ENCODE measurements at regions not wholly inside any gene's neighbourhood (a gene's known extent, or its start where the extent isn't known, plus 50 kb on each side); places are given as distances from the start of the nearest gene placed in this dataset.
"Not testable (repeated sequence)": the region's sequence is repeated elsewhere in the genome, so short reads cannot be mapped to it uniquely, and the experiment has no call there.

- not testable (repeated sequence) for DNase-seq (ENCODE audit: low read depth in 1 of 2, low spot score in 1 of 2)
Observed at GRCh38 chr21:31417214-31417613, 73.2 kb upstream of the TIAM1 start.

GRCh38 chr21:31416465-31416864 is 72.4 kb upstream of the TIAM1 start:
- DNase-seq (ENCODE audit: low read depth in 1 of 2, low spot score in 1 of 2), result no peak

- DNase-seq (ENCODE audit: low read depth in 1 of 2, low spot score in 1 of 2), result no peak
Observed at GRCh38 chr21:31414263-31415000, 70.4 kb upstream of the TIAM1 start.

GRCh38 chr21:31413698-31414097 is 69.6 kb upstream of the TIAM1 start:
- DNase-seq (ENCODE audit: low read depth in 1 of 2, low spot score in 1 of 2), result no peak

- no peak for DNase-seq (ENCODE audit: low read depth in 1 of 2, low spot score in 1 of 2)
Observed at GRCh38 chr21:31410499-31411131, 66.6 kb upstream of the TIAM1 start.

GRCh38 chr21:31409831-31410487 is 65.9 kb upstream of the TIAM1 start:
- DNase-seq (ENCODE audit: low read depth in 1 of 2, low spot score in 1 of 2), result no peak

- no peak for DNase-seq (ENCODE audit: low read depth in 1 of 2, low spot score in 1 of 2)
Observed at GRCh38 chr21:31408301-31409088, 64.4 kb upstream of the TIAM1 start.

- no peak for DNase-seq (ENCODE audit: low read depth in 1 of 2, low spot score in 1 of 2)
Observed at GRCh38 chr21:31406510-31406909, 62.4 kb upstream of the TIAM1 start.

GRCh38 chr21:31405604-31406003 is 61.5 kb upstream of the TIAM1 start:
- DNase-seq (ENCODE audit: low read depth in 1 of 2, low spot score in 1 of 2), result no peak

- DNase-seq (ENCODE audit: low read depth in 1 of 2, low spot score in 1 of 2), result no peak
Observed at GRCh38 chr21:31403596-31404333, 59.7 kb upstream of the TIAM1 start.

- DNase-seq (ENCODE audit: low read depth in 1 of 2, low spot score in 1 of 2), result no peak
Observed at GRCh38 chr21:31399591-31399990, 55.5 kb upstream of the TIAM1 start.

GRCh38 chr21:31398574-31398973 is 54.5 kb upstream of the TIAM1 start:
- DNase-seq (ENCODE audit: low read depth in 1 of 2, low spot score in 1 of 2), result no peak

- no peak for DNase-seq (ENCODE audit: low read depth in 1 of 2, low spot score in 1 of 2)
Observed at GRCh38 chr21:31397939-31398338, 53.9 kb upstream of the TIAM1 start.

- no peak for DNase-seq (ENCODE audit: low read depth in 1 of 2, low spot score in 1 of 2)
Observed at GRCh38 chr21:31397515-31397926, 53.5 kb upstream of the TIAM1 start.

- no peak for DNase-seq (ENCODE audit: low read depth in 1 of 2, low spot score in 1 of 2)
Observed at GRCh38 chr21:31397030-31397429, 53.0 kb upstream of the TIAM1 start.

GRCh38 chr21:31396399-31396798 is 52.3 kb upstream of the TIAM1 start:
- no peak for DNase-seq (ENCODE audit: low read depth in 1 of 2, low spot score in 1 of 2)

- DNase-seq (ENCODE audit: low read depth in 1 of 2, low spot score in 1 of 2), result no peak
Observed at GRCh38 chr21:31395791-31396190, 51.7 kb upstream of the TIAM1 start.

GRCh38 chr21:31395268-31395667 is 51.2 kb upstream of the TIAM1 start:
- no peak for DNase-seq (ENCODE audit: low read depth in 1 of 2, low spot score in 1 of 2)

GRCh38 chr21:31394309-31394708 is 50.2 kb upstream of the TIAM1 start:
- DNase-seq (ENCODE audit: low read depth in 1 of 2, low spot score in 1 of 2), result no peak

All from activated T-helper 1 cell treated with anti-CD3 and anti-CD28 coated beads, Interleukin-2, amount 50 U/mL, for 16 hours (primary cell).